GM21390 (cell line): ENCODE measurements at regions not wholly inside any gene's neighbourhood (a gene's known extent, or its start where the extent isn't known, plus 50 kb on each side); places are given as distances from the start of the nearest gene placed in this dataset.

Experiments
- ATAC-seq: cut with Tn5 transposase; IDR thresholded peaks from one replicate; pipeline ENCODE4 v1.9.1; 2021; ENCODE audit not compliant: unreplicated experiment

- ATAC-seq: no peak
Observed at GRCh38 chr5:123755653-123756317, 243.8 kb downstream of the CSNK1G3 start.

GRCh38 chr5:123754908-123755307, 242.9 kb downstream of the CSNK1G3 start:
- no peak for ATAC-seq

GRCh38 chr5:123753937-123754891, 242.2 kb downstream of the CSNK1G3 start:
- ATAC-seq: no peak

GRCh38 chr5:123753180-123753936, 241.4 kb downstream of the CSNK1G3 start:
- no peak for ATAC-seq

- no peak for ATAC-seq
Observed at GRCh38 chr5:123752552-123753179, 240.7 kb downstream of the CSNK1G3 start.

GRCh38 chr5:123751670-123752069, 239.7 kb downstream of the CSNK1G3 start:
- no peak for ATAC-seq

GRCh38 chr5:123748239-123748638, 236.3 kb downstream of the CSNK1G3 start:
- no peak for ATAC-seq

- no peak for ATAC-seq
Observed at GRCh38 chr5:123746683-123747360, 234.8 kb downstream of the CSNK1G3 start.

- ATAC-seq: no peak
Observed at GRCh38 chr5:123743990-123744583, 232.1 kb downstream of the CSNK1G3 start.

- no peak for ATAC-seq
Observed at GRCh38 chr5:123735384-123735783, 223.4 kb downstream of the CSNK1G3 start.

- ATAC-seq: no peak
Observed at GRCh38 chr5:123732257-123732656, 220.3 kb downstream of the CSNK1G3 start.

- no peak for ATAC-seq
Observed at GRCh38 chr5:123722451-123722850, 210.5 kb downstream of the CSNK1G3 start.

GRCh38 chr5:123721675-123722276, 209.8 kb downstream of the CSNK1G3 start:
- ATAC-seq: no peak

- ATAC-seq: no peak
Observed at GRCh38 chr5:123720955-123721354, 209.0 kb downstream of the CSNK1G3 start.

- no peak for ATAC-seq
Observed at GRCh38 chr5:123720339-123720738, 208.4 kb downstream of the CSNK1G3 start.

- ATAC-seq: no peak
Observed at GRCh38 chr5:123719004-123719403, 207.0 kb downstream of the CSNK1G3 start.

GRCh38 chr5:123718238-123718637, 206.3 kb downstream of the CSNK1G3 start:
- no peak for ATAC-seq

GRCh38 chr5:123717139-123717538, 205.2 kb downstream of the CSNK1G3 start:
- no peak for ATAC-seq

- ATAC-seq: no peak
Observed at GRCh38 chr5:123710031-123710430, 198.1 kb downstream of the CSNK1G3 start.

- ATAC-seq: no peak
Observed at GRCh38 chr5:123709422-123709821, 197.4 kb downstream of the CSNK1G3 start.
